CD4-positive, alpha-beta T cell (primary cell): ENCODE measurements at regions not wholly inside any gene's neighbourhood (a gene's known extent, or its start where the extent isn't known, plus 50 kb on each side); places are given as distances from the start of the nearest gene placed in this dataset.

Experiments used
- ATAC-seq: fragments of 200-7000 bp; cut with Tn5 transposase; one replicate; pipeline ENCODE4 v1.10.0; 2022; ENCODE audit warnings: mild to moderate bottlenecking; ENCODE audit not compliant: poor library complexity
- CTCF ChIA-PET: fragments of 350-600 bp; sonication (Branson Sonifier 250); formaldehyde crosslinking; loops from one replicate; lab custom pipeline; 2021; ENCODE audit warnings: antibody characterized with exemption, inconsistent platforms; lab: Charles Lee
- POLR2A ChIA-PET: fragments of 350-600 bp; sonication (Branson Sonifier 250); formaldehyde crosslinking; loops from one replicate; lab custom pipeline; 2021; ENCODE audit warnings: antibody characterized with exemption, inconsistent platforms; lab: Charles Lee
- DNase-seq, 14 experiments: peaks; one replicate each; pipeline ENCODE4 v3.0.0-alpha.2; 2013 to 2020; ENCODE audit warnings: mixed read lengths in 2 of 14
- H3K27ac ChIP-seq, 2 donors: one replicate each; pipeline versions ENCODE4 v1.5.1 to v1.7.0; 2013; ENCODE audit warnings: low read length in 2 of 2, low read depth in 1 of 2, mild to moderate bottlenecking in 1 of 2
- H3K27me3 ChIP-seq, 2 experiments: 1 replicate in 1 of 2; 2 replicates in 1 of 2; pipeline versions ENCODE4 v1.6.1 to v1.7.0; 2013; ENCODE audit warnings: low read length in 2 of 2, control low read depth in 1 of 2, mild to moderate bottlenecking in 1 of 2, moderate library complexity in 1 of 2; ENCODE audit not compliant: insufficient read depth in 2 of 2, control insufficient read depth in 1 of 2
- H3K36me3 ChIP-seq: one replicate; pipeline ENCODE4 v1.6.1; 2013; ENCODE audit warnings: low read length, control low read depth; ENCODE audit not compliant: insufficient read depth
- H3K4me1 ChIP-seq: one replicate; pipeline ENCODE4 v1.6.1; 2013; ENCODE audit warnings: low read length, control low read depth; ENCODE audit not compliant: insufficient read depth
- H3K4me3 ChIP-seq: one replicate; pipeline ENCODE4 v1.5.1; 2013; ENCODE audit warnings: mild to moderate bottlenecking, low read length, moderate library complexity
- H3K9me3 ChIP-seq, 2 experiments: 1 replicate in 1 of 2; 2 replicates in 1 of 2; pipeline versions ENCODE4 v1.6.1 to v1.7.0; 2013; ENCODE audit warnings: low read length in 2 of 2, mild to moderate bottlenecking in 2 of 2, control low read depth in 1 of 2, moderate library complexity in 1 of 2; ENCODE audit not compliant: control insufficient read depth in 1 of 2, insufficient read depth in 1 of 2
- H3K27ac Mint-ChIP-seq: one replicate; pipeline ENCODE4 v1.8.0; 2020; ENCODE audit warnings: mixed read lengths
- H3K27me3 Mint-ChIP-seq: one replicate; pipeline ENCODE4 v1.8.0; 2021; ENCODE audit warnings: mixed read lengths
- H3K36me3 Mint-ChIP-seq: one replicate; pipeline ENCODE4 v1.8.0; 2021; ENCODE audit warnings: low read depth, mixed read lengths
- H3K4me1 Mint-ChIP-seq: one replicate; pipeline ENCODE4 v1.8.0; 2021; ENCODE audit warnings: low read depth, mixed read lengths
- H3K4me3 Mint-ChIP-seq: one replicate; pipeline ENCODE4 v1.8.0; 2020; ENCODE audit warnings: mild to moderate bottlenecking, mixed read lengths
- H3K9me3 Mint-ChIP-seq: one replicate; pipeline ENCODE4 v1.8.0; 2020; ENCODE audit warnings: mixed read lengths
- intact Hi-C, 2 experiments: fragments of 100-400 bp; cut with DNase I in 1 of 2; cut with micrococcal nuclease in 1 of 2; formaldehyde crosslinking; loops; one replicate each; pipeline versions ENCODE4 v1.15.1 to v1.9.0; 2023 to 2025; cut with DNase I, micrococcal nuclease
- TF ChIP-seq, protein P1 (sequence below): fragments of 200-600 bp; IDR thresholded peaks from one replicate; pipeline ENCODE4 v1.8.0; 2022; ENCODE audit warnings: antibody characterized with exemption, mild to moderate bottlenecking

DNA sequence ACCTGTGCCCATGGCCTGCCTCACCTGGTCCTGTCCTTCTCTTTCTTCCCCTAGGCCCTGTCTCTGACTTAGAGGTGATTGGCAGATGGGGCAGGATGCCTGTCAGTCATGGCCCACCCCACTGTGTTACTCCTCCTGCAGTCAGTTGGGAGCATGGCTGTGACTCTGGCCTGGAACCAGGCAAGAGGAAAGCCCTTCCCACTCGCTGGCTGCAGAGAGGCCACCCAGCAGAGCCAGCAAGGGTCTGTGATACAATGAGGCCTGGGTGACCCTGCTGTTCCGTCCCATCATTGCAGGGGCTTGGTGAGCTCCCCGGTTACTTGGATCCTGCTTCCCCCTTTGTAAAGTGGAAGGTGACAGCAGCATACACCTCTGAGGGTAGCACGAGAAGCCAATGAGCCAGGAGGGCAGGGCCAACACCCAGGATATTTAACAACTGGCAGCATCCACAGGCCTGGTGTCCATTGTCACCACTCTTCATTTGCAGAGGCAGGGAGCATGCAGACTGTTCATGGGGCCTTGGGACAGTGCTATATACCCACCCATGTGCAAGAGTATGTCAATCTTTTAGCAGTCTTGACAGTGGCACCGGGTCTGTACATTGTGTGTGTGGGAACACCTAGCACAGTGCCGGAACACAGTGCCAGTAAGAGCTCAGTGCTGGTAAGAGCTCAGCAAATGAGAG, 191.0 kb upstream of the C1orf174 start:
- DNase-seq: no peak
- no peaks in the 10 kb centered on the region for H3K27me3 Mint-ChIP-seq
- ATAC-seq: no peak

DNA sequence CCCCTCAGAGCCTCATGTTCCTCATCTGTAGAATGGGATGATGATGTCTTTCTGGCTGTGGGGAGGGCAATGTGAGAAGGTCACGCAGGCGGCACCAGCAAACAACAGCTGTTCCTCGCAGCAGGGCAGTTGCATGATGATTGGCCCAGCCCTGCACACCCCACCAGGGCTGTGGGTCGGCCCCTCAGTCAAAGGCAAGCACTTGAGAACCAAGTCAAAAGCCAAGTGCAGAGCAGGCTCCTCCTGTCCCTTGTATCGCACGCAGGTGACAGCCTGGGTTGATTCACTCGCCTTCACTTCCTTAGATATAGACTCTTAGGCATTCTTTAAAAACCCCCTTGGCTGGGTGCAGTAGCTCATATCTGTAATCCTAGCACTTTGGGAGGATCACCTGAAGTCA, 191.9 kb upstream of the C1orf174 start:
- Histone ChIP-seq H3K27ac (no peak overlapping the region), H3K27me3 (no peaks in the 10 kb centered on the region), H3K4me1 (no peaks in the 10 kb centered on the region), H3K4me3 (no peak overlapping the region), H3K36me3 (no peaks in the 10 kb centered on the region), H3K9me3 (peaks cover 0 to 45% of the 10 kb centered on the region in 2 experiments)
- Mint-ChIP-seq H3K27me3 (no peaks in the 10 kb centered on the region), H3K4me3 (no peak overlapping the region), H3K9me3 (peaks cover 8% of the 10 kb centered on the region), H3K27ac (no peak overlapping the region), H3K36me3 (no peaks in the 10 kb centered on the region), H3K4me1 (no peaks in the 10 kb centered on the region)
- TF ChIP-seq, protein P1, sequence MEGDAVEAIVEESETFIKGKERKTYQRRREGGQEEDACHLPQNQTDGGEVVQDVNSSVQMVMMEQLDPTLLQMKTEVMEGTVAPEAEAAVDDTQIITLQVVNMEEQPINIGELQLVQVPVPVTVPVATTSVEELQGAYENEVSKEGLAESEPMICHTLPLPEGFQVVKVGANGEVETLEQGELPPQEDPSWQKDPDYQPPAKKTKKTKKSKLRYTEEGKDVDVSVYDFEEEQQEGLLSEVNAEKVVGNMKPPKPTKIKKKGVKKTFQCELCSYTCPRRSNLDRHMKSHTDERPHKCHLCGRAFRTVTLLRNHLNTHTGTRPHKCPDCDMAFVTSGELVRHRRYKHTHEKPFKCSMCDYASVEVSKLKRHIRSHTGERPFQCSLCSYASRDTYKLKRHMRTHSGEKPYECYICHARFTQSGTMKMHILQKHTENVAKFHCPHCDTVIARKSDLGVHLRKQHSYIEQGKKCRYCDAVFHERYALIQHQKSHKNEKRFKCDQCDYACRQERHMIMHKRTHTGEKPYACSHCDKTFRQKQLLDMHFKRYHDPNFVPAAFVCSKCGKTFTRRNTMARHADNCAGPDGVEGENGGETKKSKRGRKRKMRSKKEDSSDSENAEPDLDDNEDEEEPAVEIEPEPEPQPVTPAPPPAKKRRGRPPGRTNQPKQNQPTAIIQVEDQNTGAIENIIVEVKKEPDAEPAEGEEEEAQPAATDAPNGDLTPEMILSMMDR: no peak
- ATAC-seq: no peak
- POLR2A ChIA-PET: no interaction called here
- CTCF ChIA-PET: no interaction called here
- intact Hi-C loops: no loop called here
- no peak for DNase-seq

More for the DNA sequence above, 191.0 kb upstream of the C1orf174 start:
- no peak overlapping the region for H3K4me3 ChIP-seq
- no peaks in the 10 kb centered on the region for H3K27me3 ChIP-seq
- no peaks in the 10 kb centered on the region for H3K36me3 ChIP-seq
- no peak overlapping the region for H3K4me3 Mint-ChIP-seq
- no peak overlapping the region for H3K27ac ChIP-seq
- peaks cover 0 to 51% of the 10 kb centered on the region in 2 experiments for H3K9me3 ChIP-seq
- CTCF ChIA-PET: no interaction called here
- intact Hi-C loops: no loop called here
- no peaks in the 10 kb centered on the region for H3K4me1 ChIP-seq
- no peaks in the 10 kb centered on the region for H3K4me1 Mint-ChIP-seq
- TF ChIP-seq, protein P1: no peak
- POLR2A ChIA-PET: no interaction called here
- peaks cover 3% of the 10 kb centered on the region for H3K9me3 Mint-ChIP-seq
- no peaks in the 10 kb centered on the region for H3K36me3 Mint-ChIP-seq
- H3K27ac Mint-ChIP-seq: no peak overlapping the region

DNA sequence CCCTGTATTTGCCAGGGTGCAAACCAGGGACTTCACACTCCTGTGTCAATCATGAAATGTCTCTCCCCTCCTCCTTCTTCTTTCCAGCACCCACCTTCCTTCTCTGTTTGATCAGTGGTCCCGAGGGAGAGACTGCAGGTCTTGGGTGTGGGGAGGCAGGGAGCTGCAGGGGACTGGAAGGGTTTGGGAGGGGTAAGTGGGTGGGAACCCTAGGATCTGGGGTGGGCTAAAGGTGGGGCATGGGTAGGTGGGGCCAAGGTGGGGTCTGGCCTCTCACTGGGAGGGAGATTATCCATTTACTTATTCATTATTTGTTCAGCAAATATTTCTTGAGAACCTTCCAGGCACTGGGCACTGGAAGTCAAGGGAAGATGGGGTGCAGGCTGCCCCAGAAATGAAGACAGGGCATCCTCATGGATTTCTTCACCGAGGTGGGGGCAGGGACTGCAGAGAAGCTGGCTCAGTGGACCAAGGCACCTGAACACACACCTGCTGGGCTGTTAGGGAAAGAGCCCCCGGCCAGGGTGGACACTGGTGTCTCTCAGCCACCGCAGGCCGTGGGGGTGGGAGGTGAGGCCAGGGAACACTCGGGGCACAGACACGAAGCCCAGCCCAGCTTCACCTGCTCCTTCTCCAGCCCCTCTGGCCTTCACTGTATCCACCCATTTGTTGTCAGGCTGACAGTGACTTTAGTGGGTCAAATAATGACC, 193.9 kb upstream of the C1orf174 start:
- H3K27me3 ChIP-seq: no peaks in the 10 kb centered on the region
- H3K36me3 ChIP-seq: no peaks in the 10 kb centered on the region
- Mint-ChIP-seq H3K27me3 (no peaks in the 10 kb centered on the region), H3K9me3 (peaks cover 8% of the 10 kb centered on the region), H3K36me3 (no peaks in the 10 kb centered on the region), H3K4me3 (no peak overlapping the region), H3K27ac (no peak overlapping the region), H3K4me1 (no peaks in the 10 kb centered on the region)
- peaks cover 0 to 48% of the 10 kb centered on the region in 2 experiments for H3K9me3 ChIP-seq
- TF ChIP-seq, protein P1: no peak
- ChIA-PET CTCF (no interaction called here), POLR2A (no interaction called here)
- no peak overlapping the region for H3K4me3 ChIP-seq
- ATAC-seq (no peak), DNase-seq (no peak)
- no peaks in the 10 kb centered on the region for H3K4me1 ChIP-seq
- no peak overlapping the region for H3K27ac ChIP-seq
- intact Hi-C loops: no loop called here
